AG09309 (cell line): ENCODE measurements at regions not wholly inside any gene's neighbourhood (a gene's known extent, or its start where the extent isn't known, plus 50 kb on each side); places are given as distances from the start of the nearest gene placed in this dataset.

Experiments
- DNase-seq: peaks from one replicate; pipeline ENCODE4 v3.0.0-alpha.2; 2010; ENCODE audit warnings: low read depth
- H3K4me3 ChIP-seq: 2 replicates; pipeline ENCODE4 v1.5.1; 2011; ENCODE audit warnings: mild to moderate bottlenecking, low read depth, low read length, moderate library complexity; ENCODE audit not compliant: control insufficient read depth
- CTCF ChIP-seq: IDR thresholded peaks from 2 replicates; pipeline ENCODE4 v1.5.1; 2011; ENCODE audit warnings: mild to moderate bottlenecking, low read depth, low read length, inconsistent platforms; ENCODE audit not compliant: insufficient read depth, control insufficient read depth; ENCODE audit errors: missing control alignments

GRCh38 chr4:96316776-96317175, 476.9 kb downstream of the PDHA2 start:
- no peak for DNase-seq
- no peak for TF ChIP-seq CTCF
- no peak overlapping the region for H3K4me3 ChIP-seq

GRCh38 chr4:96317891-96318290, 478.0 kb downstream of the PDHA2 start:
- no peak for TF ChIP-seq CTCF
- DNase-seq: no peak
- no peak overlapping the region for H3K4me3 ChIP-seq

- no peak for DNase-seq
- H3K4me3 ChIP-seq: no peak overlapping the region
- TF ChIP-seq CTCF: no peak
Observed at GRCh38 chr4:96326846-96327245, 487.0 kb downstream of the PDHA2 start.

- TF ChIP-seq CTCF: no peak
- DNase-seq: no peak
- no peak overlapping the region for H3K4me3 ChIP-seq
Observed at GRCh38 chr4:96342196-96342595, 502.3 kb downstream of the PDHA2 start.

- TF ChIP-seq CTCF: no peak
- no peak overlapping the region for H3K4me3 ChIP-seq
- DNase-seq: no peak
Observed at GRCh38 chr4:96342790-96343455, 503.0 kb downstream of the PDHA2 start.

GRCh38 chr4:96343836-96344235, 503.9 kb downstream of the PDHA2 start:
- H3K4me3 ChIP-seq: no peak overlapping the region
- no peak for TF ChIP-seq CTCF
- no peak for DNase-seq
